ENCODE measurements at regions not wholly inside any gene's neighbourhood (a gene's known extent, or its start where the extent isn't known, plus 50 kb on each side); places are given as distances from the start of the nearest gene placed in this dataset.

GRCh38 chr1:60149251-60149650 is 75.7 kb upstream of the C1orf87 start:
- DNase-seq: peak; percentile 86

DNA sequence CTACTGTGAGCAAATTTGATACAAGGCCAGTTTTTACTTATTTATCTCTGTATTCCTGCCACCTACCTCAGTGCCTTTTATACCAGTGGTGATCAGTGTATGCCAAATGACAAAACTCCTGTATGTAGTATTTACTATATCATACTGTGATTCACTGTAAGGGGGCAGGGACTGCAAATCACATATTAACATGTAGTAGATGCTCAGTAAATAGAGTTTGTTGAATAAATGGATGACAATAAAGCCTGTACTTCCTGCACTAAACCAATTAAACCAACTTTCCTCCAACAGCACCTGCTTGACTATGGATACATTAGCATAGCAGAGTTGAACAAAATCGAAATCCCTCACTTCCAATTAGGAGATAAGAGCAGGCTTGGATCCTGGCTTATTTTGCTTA is 73.3 kb upstream of the C1orf87 start:
- DNase-seq: no peak

DNA sequence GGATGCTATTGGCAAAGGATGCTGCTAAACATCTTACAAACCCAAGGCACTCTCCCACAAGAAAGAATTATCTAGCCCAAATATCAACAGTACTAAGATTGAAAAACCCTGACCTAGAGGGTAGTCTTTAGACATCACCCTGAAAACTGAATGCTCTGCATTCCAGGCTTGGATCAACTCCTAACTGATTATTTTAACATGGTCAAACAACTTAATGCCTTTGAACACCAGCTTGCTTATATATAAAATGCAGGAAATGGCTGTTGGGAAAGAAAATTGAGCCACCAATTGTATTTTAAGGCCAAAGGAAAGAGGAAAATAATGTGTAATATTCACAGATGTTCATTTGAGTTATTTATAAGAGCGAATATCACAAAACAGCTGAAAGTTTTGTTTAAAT is 72.2 kb upstream of the C1orf87 start:
- DNase-seq: no peak

- DNase-seq: no peak
Observed at GRCh38 chr1:60141743-60142142, 68.2 kb upstream of the C1orf87 start.

DNA sequence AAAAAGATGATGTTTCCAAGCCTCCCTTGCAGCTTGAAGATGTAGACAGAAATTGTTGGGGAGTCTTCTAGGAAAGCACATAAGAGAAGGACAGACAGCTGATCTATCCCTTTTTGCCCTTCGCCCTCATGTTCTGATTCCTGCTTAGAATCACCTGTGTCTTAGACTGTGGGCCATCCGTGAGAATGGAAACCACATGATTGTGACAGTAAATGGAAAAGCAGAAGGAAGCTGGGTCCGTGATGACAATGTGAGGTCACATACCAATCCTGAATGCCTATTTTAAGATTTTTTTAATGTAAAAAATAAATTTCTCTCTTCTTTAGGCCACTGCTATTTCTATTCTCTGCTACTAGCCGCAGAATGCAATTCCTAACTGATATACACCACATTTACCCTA is 67.7 kb upstream of the C1orf87 start:
- DNase-seq: no peak

DNA sequence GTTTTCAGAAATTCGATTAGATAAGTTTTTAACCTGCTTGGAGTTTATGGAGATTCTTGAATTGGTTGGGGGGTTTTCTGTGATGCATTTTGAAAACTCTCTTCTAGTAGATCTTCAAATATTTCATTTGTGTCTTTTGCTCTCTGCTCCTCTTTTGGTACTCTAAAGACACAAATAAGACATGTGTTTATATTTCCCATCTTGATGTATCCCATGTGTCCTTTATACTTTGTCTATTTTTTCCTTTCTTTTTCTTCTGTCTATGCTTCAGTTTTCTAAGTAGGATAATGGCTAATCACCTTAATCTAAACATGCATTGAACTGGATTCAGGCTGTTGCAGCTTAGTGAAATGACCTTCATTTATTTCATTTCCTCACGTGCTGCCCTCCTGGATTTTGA is 63.8 kb upstream of the C1orf87 start:
- no peak for DNase-seq

GRCh38 chr1:60136395-60136794 is 62.8 kb upstream of the C1orf87 start:
- DNase-seq: no peak

GRCh38 chr1:60134716-60135115 is 61.1 kb upstream of the C1orf87 start:
- no peak for DNase-seq

GRCh38 chr1:60133848-60134247 is 60.3 kb upstream of the C1orf87 start:
- peak; percentile 20 for DNase-seq

GRCh38 chr1:60133000-60133673 is 59.6 kb upstream of the C1orf87 start:
- DNase-seq: no peak

DNA sequence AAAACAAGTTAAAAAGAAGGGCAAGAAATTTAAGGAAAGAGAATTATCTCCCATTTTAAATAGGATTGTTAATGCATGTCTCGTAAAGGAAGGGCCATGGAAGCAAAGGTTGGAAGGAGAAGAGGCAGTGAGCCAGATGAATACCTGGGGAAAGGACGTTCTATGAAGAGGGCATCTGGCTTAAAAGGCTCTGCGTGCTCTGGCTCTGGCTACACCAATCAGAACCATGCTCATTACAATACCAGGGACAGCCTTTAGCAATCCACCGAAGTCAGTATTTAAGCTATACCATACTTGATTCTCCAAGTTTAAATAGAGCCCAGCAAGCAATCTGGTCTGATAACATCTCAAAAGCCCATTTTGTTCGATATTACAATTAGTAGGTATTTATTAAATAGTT is 58.5 kb upstream of the C1orf87 start:
- no peak for DNase-seq

- no peak for DNase-seq
Observed at GRCh38 chr1:60130703-60131102, 57.1 kb upstream of the C1orf87 start.

DNA sequence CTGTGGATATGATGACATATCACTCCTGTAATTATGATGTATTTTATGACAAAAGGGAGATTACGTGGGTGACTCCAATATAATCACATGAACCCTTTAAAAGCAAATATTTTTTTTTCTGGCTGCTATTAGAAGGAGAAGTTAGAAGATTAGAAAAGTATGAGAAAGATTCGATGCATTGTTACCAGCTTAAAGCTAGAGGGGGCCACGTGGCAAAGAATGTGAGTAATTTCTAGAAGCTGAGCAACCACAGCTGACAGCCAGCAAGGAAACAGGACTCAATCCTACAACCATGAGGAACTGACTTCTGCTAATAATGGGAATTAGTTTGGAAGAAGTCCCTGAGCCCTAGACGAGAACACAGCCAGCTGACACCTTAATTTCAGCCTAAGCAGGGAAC is 56.3 kb upstream of the C1orf87 start:
- DNase-seq: peak; percentile 53

DNA sequence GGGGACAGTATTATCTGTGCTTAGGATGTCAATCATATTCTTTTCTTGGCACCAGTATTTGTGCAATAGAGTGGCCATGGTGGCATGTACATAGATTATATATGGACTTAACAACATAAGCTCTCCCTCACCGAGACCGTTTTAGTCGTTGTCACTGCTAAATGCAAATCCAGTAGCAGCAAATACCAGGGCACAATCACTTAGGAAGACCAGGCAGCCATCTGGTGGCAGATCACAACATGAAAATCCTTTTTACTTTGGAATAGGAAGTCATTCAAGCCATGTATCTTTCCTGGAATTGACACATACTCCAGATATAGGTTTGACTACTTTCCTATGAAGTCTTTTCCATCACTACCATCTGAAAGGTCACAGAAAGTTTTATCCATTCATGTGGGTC is 53.2 kb upstream of the C1orf87 start:
- DNase-seq: peak; percentile 32

Data from NCI-H69 (cell line).